Testis (tissue), 2 donors: ENCODE measurements at regions not wholly inside any gene's neighbourhood (a gene's known extent, or its start where the extent isn't known, plus 50 kb on each side); places are given as distances from the start of the nearest gene placed in this dataset.

Experiments
- POLR2A ChIP-seq: fragments of 450-650 bp; IDR thresholded peaks from one replicate; pipeline ENCODE4 v1.6.1; 2017; ENCODE audit warnings: antibody characterized with exemption, mild to moderate bottlenecking, moderate library complexity
- TF ChIP-seq, protein P1 (sequence below), 3 experiments: fragments of 450-650 bp in 2 of 3; fragments of 200-600 bp in 1 of 3; sonication (generic) in 1 of 3; IDR thresholded peaks; one replicate each; pipeline ENCODE4 v1.5.1; 2016 to 2019; ENCODE audit warnings: antibody characterized with exemption in 3 of 3, mild to moderate bottlenecking in 2 of 3, moderate library complexity in 1 of 3

DNA sequence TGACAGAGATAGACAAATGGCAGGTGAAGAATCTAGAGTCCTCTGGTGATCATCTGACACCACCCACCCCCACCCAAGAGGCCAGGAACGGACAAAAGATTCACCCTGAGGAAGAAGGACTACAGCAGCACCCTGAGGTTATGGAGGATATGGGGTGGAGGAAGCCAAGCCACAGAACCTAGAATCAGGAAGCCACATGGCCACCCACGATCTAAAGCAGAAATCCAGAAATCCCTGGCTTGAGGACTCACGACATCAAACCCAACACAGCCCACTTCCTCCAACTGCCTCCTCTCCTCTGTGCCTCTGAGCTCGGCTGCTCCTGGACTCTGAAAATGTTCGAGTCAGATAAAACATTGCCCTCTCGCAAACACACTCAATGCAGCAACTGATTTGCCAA, 364.3 kb downstream of the SHANK2 start:
- TF ChIP-seq, protein P1, sequence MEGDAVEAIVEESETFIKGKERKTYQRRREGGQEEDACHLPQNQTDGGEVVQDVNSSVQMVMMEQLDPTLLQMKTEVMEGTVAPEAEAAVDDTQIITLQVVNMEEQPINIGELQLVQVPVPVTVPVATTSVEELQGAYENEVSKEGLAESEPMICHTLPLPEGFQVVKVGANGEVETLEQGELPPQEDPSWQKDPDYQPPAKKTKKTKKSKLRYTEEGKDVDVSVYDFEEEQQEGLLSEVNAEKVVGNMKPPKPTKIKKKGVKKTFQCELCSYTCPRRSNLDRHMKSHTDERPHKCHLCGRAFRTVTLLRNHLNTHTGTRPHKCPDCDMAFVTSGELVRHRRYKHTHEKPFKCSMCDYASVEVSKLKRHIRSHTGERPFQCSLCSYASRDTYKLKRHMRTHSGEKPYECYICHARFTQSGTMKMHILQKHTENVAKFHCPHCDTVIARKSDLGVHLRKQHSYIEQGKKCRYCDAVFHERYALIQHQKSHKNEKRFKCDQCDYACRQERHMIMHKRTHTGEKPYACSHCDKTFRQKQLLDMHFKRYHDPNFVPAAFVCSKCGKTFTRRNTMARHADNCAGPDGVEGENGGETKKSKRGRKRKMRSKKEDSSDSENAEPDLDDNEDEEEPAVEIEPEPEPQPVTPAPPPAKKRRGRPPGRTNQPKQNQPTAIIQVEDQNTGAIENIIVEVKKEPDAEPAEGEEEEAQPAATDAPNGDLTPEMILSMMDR (IDR thresholded peaks at IDR 0.05): no peak
- TF ChIP-seq POLR2A: no peak
